ENCODE measurements at regions not wholly inside any gene's neighbourhood (a gene's known extent, or its start where the extent isn't known, plus 50 kb on each side); places are given as distances from the start of the nearest gene placed in this dataset.

GRCh38 chr2:156147594-156148330 lies 184.8 kb downstream of the NR4A2 start:
- no peaks in the 10 kb centered on the region for H3K9me3 Mint-ChIP-seq

GRCh38 chr2:156145976-156146375 lies 186.5 kb downstream of the NR4A2 start:
- Mint-ChIP-seq H3K36me3 (ENCODE audit: low read depth) (no peaks in the 10 kb centered on the region), H3K27ac (no peak overlapping the region), H3K4me1 (no peaks in the 10 kb centered on the region), H3K9me3 (no peaks in the 10 kb centered on the region), H3K4me3 (no peak overlapping the region), H3K27me3 (no peaks in the 10 kb centered on the region)
- intact Hi-C loops (cut with micrococcal nuclease): no loop called here
- DNase-seq: no peak

More at GRCh38 chr2:156147594-156148330, 184.8 kb downstream of the NR4A2 start:
- H3K36me3 Mint-ChIP-seq (ENCODE audit: low read depth): no peaks in the 10 kb centered on the region
- intact Hi-C loops (cut with micrococcal nuclease): no loop called here
- H3K27me3 Mint-ChIP-seq: no peaks in the 10 kb centered on the region
- H3K4me3 Mint-ChIP-seq: no peak overlapping the region
- no peak overlapping the region for H3K27ac Mint-ChIP-seq
- no peaks in the 10 kb centered on the region for H3K4me1 Mint-ChIP-seq
- no peak for DNase-seq

GRCh38 chr2:156145469-156145868 lies 187.1 kb downstream of the NR4A2 start:
- intact Hi-C loops (cut with micrococcal nuclease): no loop called here
- no peaks in the 10 kb centered on the region for H3K4me1 Mint-ChIP-seq
- H3K27ac Mint-ChIP-seq: no peak overlapping the region
- no peak overlapping the region for H3K4me3 Mint-ChIP-seq
- H3K36me3 Mint-ChIP-seq (ENCODE audit: low read depth): no peaks in the 10 kb centered on the region
- no peak for DNase-seq
- H3K27me3 Mint-ChIP-seq: no peaks in the 10 kb centered on the region
- H3K9me3 Mint-ChIP-seq: no peaks in the 10 kb centered on the region

- Mint-ChIP-seq H3K27me3 (no peaks in the 10 kb centered on the region), H3K9me3 (no peaks in the 10 kb centered on the region), H3K27ac (no peak overlapping the region), H3K4me1 (no peaks in the 10 kb centered on the region), H3K4me3 (no peak overlapping the region), H3K36me3 (ENCODE audit: low read depth) (no peaks in the 10 kb centered on the region)
- DNase-seq: no peak
- intact Hi-C loops (cut with micrococcal nuclease): no loop called here
Observed at GRCh38 chr2:156136566-156136965, 196.0 kb downstream of the NR4A2 start.

GRCh38 chr2:156134887-156135286 lies 197.6 kb downstream of the NR4A2 start:
- no peaks in the 10 kb centered on the region for H3K27me3 Mint-ChIP-seq
- intact Hi-C loops (cut with micrococcal nuclease): no loop called here
- no peaks in the 10 kb centered on the region for H3K4me1 Mint-ChIP-seq
- H3K27ac Mint-ChIP-seq: no peak overlapping the region
- H3K36me3 Mint-ChIP-seq (ENCODE audit: low read depth): no peaks in the 10 kb centered on the region
- DNase-seq: no peak
- H3K4me3 Mint-ChIP-seq: no peak overlapping the region
- H3K9me3 Mint-ChIP-seq: no peaks in the 10 kb centered on the region

- H3K4me1 Mint-ChIP-seq: no peaks in the 10 kb centered on the region
- DNase-seq: no peak
- intact Hi-C loops (cut with micrococcal nuclease): no loop called here
- no peak overlapping the region for H3K27ac Mint-ChIP-seq
- no peaks in the 10 kb centered on the region for H3K9me3 Mint-ChIP-seq
- H3K4me3 Mint-ChIP-seq: no peak overlapping the region
- H3K36me3 Mint-ChIP-seq (ENCODE audit: low read depth): no peaks in the 10 kb centered on the region
- H3K27me3 Mint-ChIP-seq: no peaks in the 10 kb centered on the region
Observed at GRCh38 chr2:156132941-156133340, 199.6 kb downstream of the NR4A2 start.

- Mint-ChIP-seq H3K27ac (no peak overlapping the region), H3K4me3 (no peak overlapping the region), H3K9me3 (no peaks in the 10 kb centered on the region), H3K4me1 (no peaks in the 10 kb centered on the region), H3K27me3 (no peaks in the 10 kb centered on the region), H3K36me3 (ENCODE audit: low read depth) (no peaks in the 10 kb centered on the region)
- intact Hi-C loops (cut with micrococcal nuclease): no loop called here
- DNase-seq: no peak
Observed at GRCh38 chr2:156132130-156132529, 200.4 kb downstream of the NR4A2 start.

GRCh38 chr2:156129227-156129626 lies 203.3 kb downstream of the NR4A2 start:
- intact Hi-C loops (cut with micrococcal nuclease): no loop called here
- DNase-seq: no peak
- Mint-ChIP-seq H3K4me3 (no peak overlapping the region), H3K27ac (no peak overlapping the region), H3K4me1 (no peaks in the 10 kb centered on the region), H3K27me3 (no peaks in the 10 kb centered on the region), H3K36me3 (ENCODE audit: low read depth) (no peaks in the 10 kb centered on the region), H3K9me3 (no peaks in the 10 kb centered on the region)

- H3K4me3 Mint-ChIP-seq: no peak overlapping the region
- no peak for DNase-seq
- no peaks in the 10 kb centered on the region for H3K4me1 Mint-ChIP-seq
- H3K27ac Mint-ChIP-seq: no peak overlapping the region
- H3K36me3 Mint-ChIP-seq (ENCODE audit: low read depth): no peaks in the 10 kb centered on the region
- peaks cover 7% of the 10 kb centered on the region for H3K9me3 Mint-ChIP-seq
- H3K27me3 Mint-ChIP-seq: no peaks in the 10 kb centered on the region
- intact Hi-C loops (cut with micrococcal nuclease): no loop called here
Observed at GRCh38 chr2:156125018-156125417, 207.5 kb downstream of the NR4A2 start.

- H3K9me3 Mint-ChIP-seq: peaks cover 7% of the 10 kb centered on the region
- no peak overlapping the region for H3K4me3 Mint-ChIP-seq
- H3K36me3 Mint-ChIP-seq (ENCODE audit: low read depth): no peaks in the 10 kb centered on the region
- no peaks in the 10 kb centered on the region for H3K27me3 Mint-ChIP-seq
- DNase-seq: no peak
- H3K4me1 Mint-ChIP-seq: no peaks in the 10 kb centered on the region
- intact Hi-C loops (cut with micrococcal nuclease): no loop called here
- H3K27ac Mint-ChIP-seq: no peak overlapping the region
Observed at GRCh38 chr2:156124458-156124857, 208.1 kb downstream of the NR4A2 start.

- Mint-ChIP-seq H3K4me1 (no peaks in the 10 kb centered on the region), H3K9me3 (peaks cover 7% of the 10 kb centered on the region), H3K36me3 (ENCODE audit: low read depth) (no peaks in the 10 kb centered on the region), H3K27ac (no peak overlapping the region), H3K4me3 (no peak overlapping the region), H3K27me3 (no peaks in the 10 kb centered on the region)
- intact Hi-C loops (cut with micrococcal nuclease): no loop called here
- DNase-seq: no peak
Observed at GRCh38 chr2:156118753-156119416, 213.6 kb downstream of the NR4A2 start.

- Mint-ChIP-seq H3K9me3 (peaks cover 7% of the 10 kb centered on the region), H3K4me1 (no peaks in the 10 kb centered on the region), H3K4me3 (no peak overlapping the region), H3K27me3 (no peaks in the 10 kb centered on the region), H3K36me3 (ENCODE audit: low read depth) (no peaks in the 10 kb centered on the region), H3K27ac (no peak overlapping the region)
- intact Hi-C loops (cut with micrococcal nuclease): no loop called here
- no peak for DNase-seq
Observed at GRCh38 chr2:156116113-156116512, 216.4 kb downstream of the NR4A2 start.

- H3K36me3 Mint-ChIP-seq (ENCODE audit: low read depth): no peaks in the 10 kb centered on the region
Observed at GRCh38 chr2:156115338-156115737, 217.2 kb downstream of the NR4A2 start.

GRCh38 chr2:156112323-156112722 lies 220.2 kb downstream of the NR4A2 start:
- Mint-ChIP-seq H3K27me3 (no peaks in the 10 kb centered on the region), H3K4me3 (no peak overlapping the region), H3K36me3 (ENCODE audit: low read depth) (no peaks in the 10 kb centered on the region), H3K27ac (no peak overlapping the region), H3K9me3 (no peaks in the 10 kb centered on the region), H3K4me1 (no peaks in the 10 kb centered on the region)
- DNase-seq: no peak
- intact Hi-C loops (cut with micrococcal nuclease): no loop called here

More at GRCh38 chr2:156115338-156115737, 217.2 kb downstream of the NR4A2 start:
- H3K27me3 Mint-ChIP-seq: no peaks in the 10 kb centered on the region
- H3K9me3 Mint-ChIP-seq: no peaks in the 10 kb centered on the region
- DNase-seq: no peak
- intact Hi-C loops (cut with micrococcal nuclease): no loop called here
- H3K4me1 Mint-ChIP-seq: no peaks in the 10 kb centered on the region
- no peak overlapping the region for H3K27ac Mint-ChIP-seq
- no peak overlapping the region for H3K4me3 Mint-ChIP-seq

- Mint-ChIP-seq H3K27me3 (no peaks in the 10 kb centered on the region), H3K4me3 (no peak overlapping the region), H3K9me3 (no peaks in the 10 kb centered on the region), H3K27ac (no peak overlapping the region), H3K36me3 (ENCODE audit: low read depth) (no peaks in the 10 kb centered on the region), H3K4me1 (no peaks in the 10 kb centered on the region)
- intact Hi-C loops (cut with micrococcal nuclease): no loop called here
- peak; percentile 59 for DNase-seq
Observed at GRCh38 chr2:156110890-156111289, 221.6 kb downstream of the NR4A2 start.

Measured in activated CD4-positive, alpha-beta T cell treated with anti-CD3 and anti-CD28 coated beads, Interleukin-2, amount 10 ng/mL, durations not matched to agents 24 days and 14 days (primary cell).